GM13977 (cell line): ENCODE measurements at regions not wholly inside any gene's neighbourhood (a gene's known extent, or its start where the extent isn't known, plus 50 kb on each side); places are given as distances from the start of the nearest gene placed in this dataset.

Source experiments
- DNase-seq: peaks from one replicate; pipeline ENCODE4 v3.0.0; 2012; ENCODE audit warnings: low spot score
- in situ Hi-C: fragments of 300-500 bp; cut with MboI; formaldehyde crosslinking; loops from one replicate; pipeline ENCODE4 v1.12.0; 2022; ENCODE audit warnings: low sequenced_read_pairs, low pct_unique_long_range_greater_than_20kb, mixed read lengths, inconsistent platforms; ENCODE audit not compliant: unreplicated experiment
- TF ChIP-seq, protein P1 (sequence below): IDR thresholded peaks from 2 replicates; pipeline ENCODE4 v1.5.1; 2012; ENCODE audit warnings: mild to moderate bottlenecking, control low read depth; ENCODE audit not compliant: insufficient read depth; ENCODE audit errors: extremely low read depth, missing control alignments

DNA sequence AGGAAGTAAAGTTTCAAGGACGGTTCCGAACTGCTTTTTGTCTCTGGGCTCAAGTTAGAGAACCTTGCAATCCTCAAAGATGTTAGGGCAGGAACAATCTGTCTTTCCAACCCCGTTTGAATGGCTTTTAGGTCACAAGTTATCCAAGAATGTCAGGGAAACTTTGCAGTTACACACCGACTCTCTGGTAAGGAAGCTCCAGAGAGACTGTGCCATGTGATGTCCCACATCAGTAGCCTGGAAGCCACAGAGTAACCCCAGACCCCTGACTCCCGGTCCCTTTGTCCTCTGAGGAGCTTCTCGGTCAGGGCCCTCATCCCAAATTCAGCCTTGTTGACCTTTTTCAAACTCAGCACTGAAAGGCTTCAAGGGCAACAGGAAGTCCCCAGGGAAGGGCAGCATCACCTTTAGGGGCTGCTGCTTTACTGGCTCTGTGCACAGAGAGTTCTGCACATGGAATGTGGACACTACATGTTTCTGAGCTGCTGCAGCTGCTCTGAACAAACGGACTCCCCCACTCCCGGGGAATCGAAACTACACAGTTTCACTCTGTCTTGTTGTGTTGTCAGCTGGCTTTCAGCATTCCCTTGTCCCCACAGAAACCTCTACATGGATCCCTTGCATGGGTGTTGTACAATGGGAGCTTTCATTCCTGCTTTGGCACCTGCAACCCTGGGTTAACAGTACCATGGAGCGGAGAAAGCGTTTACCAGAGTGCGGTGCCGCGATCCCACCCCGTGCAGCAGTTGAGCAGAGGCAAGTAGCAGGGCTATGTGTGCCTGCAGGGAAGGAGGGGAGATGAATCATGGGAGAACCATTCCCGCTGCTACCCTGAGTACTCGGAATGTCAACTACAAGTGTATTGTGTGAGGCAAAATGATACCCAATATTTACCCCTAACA, 408.2 kb upstream of the THBS1 start:
- TF ChIP-seq, protein P1, sequence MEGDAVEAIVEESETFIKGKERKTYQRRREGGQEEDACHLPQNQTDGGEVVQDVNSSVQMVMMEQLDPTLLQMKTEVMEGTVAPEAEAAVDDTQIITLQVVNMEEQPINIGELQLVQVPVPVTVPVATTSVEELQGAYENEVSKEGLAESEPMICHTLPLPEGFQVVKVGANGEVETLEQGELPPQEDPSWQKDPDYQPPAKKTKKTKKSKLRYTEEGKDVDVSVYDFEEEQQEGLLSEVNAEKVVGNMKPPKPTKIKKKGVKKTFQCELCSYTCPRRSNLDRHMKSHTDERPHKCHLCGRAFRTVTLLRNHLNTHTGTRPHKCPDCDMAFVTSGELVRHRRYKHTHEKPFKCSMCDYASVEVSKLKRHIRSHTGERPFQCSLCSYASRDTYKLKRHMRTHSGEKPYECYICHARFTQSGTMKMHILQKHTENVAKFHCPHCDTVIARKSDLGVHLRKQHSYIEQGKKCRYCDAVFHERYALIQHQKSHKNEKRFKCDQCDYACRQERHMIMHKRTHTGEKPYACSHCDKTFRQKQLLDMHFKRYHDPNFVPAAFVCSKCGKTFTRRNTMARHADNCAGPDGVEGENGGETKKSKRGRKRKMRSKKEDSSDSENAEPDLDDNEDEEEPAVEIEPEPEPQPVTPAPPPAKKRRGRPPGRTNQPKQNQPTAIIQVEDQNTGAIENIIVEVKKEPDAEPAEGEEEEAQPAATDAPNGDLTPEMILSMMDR: no peak
- DNase-seq: no peak
- in situ Hi-C loops: no loop called here

DNA sequence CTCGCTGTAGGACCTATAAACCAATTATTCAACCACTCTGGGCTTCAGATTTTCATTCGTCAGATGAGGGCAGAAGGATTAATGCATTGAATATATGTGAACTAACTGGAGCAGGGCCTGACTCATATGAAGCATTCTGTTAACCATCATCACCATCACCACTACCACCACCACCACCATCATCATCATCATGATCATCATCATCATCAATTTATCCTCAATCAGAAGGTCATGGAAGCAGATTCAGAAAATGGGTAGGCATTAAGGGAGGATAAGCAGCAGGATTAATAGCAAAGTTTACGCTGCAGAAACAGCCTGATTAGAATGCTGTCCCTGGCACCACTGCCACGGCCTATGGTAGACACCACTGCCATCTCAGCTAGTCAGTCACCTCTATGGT, 407.5 kb upstream of the THBS1 start:
- no peak for DNase-seq
- in situ Hi-C loops: no loop called here
- TF ChIP-seq, protein P1: no peak

DNA sequence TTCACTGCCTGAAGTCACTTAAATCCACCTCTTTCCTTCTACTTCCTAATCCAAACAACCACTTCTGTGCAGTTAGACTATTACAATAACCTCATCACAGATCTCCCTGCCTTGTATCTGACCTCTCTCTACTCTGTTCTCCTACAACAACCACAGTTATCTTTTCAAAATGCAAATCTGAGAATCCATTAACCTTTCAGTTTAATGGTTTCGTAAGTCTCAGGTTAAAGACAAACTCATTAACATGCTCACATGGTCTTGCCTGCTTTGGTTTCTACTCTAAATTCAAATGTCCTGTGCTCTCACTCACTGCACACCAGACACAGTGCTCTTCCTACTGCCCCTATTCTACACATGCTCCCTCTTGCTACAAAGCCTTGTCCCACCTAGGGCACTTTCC, 406.5 kb upstream of the THBS1 start:
- in situ Hi-C loops: no loop called here
- no peak for DNase-seq
- TF ChIP-seq, protein P1: no peak

DNA sequence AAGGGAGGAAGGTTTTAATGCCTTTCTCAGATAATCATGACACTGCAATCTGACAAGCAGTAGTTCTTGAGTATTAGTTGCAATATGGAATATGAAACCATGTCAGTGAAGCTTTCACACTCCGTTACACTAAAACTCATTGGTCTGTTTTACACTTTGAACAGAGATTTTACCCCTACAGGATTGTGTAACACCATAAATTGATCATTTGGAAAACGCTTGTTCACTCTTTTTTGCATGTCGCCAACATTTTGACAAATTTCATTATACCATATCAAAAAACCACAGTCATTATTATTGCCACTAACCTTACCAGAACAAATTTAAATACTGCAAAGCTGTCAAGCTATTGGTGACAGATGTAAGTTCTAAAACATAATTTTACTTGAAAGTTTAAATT, 404.8 kb upstream of the THBS1 start:
- in situ Hi-C loops: no loop called here
- DNase-seq: no peak
- TF ChIP-seq, protein P1: no peak

DNA sequence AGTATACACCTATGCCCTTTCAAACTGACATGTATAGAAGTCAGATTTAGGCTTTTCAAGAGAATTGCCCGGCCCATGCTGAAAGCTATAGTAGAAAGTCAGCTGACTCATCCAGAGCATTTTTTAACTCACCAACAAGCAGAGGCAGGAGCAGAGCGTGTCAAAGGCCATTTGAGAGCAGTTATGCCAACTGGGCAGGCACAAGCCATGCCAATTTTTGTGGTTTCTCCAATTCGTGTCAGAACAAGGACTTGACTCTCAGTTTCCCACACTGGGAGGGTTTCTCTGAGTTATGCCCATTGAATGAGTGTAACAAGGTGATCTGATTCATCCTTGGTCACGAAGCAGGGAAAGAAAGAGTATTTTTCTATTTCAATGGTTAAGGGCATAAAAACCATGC, 403.3 kb upstream of the THBS1 start:
- no peak for DNase-seq
- TF ChIP-seq, protein P1: no peak
- in situ Hi-C loops: no loop called here

DNA sequence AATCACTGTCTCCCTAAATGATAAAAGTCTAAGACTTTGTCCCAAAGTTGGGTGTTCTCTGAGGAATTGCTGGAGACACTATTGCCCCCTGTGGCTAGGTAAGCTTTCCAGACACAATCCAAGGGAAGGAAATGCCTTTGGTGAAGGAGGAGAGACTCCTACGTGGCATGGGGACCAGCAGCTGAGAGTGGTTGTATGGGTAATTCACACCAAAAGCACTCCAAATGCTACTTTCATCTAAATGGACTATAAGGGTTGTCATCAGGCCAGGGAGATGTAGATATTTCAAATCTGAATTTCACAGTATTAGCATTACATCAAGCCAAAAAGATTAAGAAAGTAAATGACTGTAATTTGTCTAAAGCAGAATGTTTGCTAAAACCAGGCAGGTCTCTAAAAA, 400.8 kb upstream of the THBS1 start:
- in situ Hi-C loops: no loop called here
- DNase-seq: no peak
- TF ChIP-seq, protein P1: no peak

DNA sequence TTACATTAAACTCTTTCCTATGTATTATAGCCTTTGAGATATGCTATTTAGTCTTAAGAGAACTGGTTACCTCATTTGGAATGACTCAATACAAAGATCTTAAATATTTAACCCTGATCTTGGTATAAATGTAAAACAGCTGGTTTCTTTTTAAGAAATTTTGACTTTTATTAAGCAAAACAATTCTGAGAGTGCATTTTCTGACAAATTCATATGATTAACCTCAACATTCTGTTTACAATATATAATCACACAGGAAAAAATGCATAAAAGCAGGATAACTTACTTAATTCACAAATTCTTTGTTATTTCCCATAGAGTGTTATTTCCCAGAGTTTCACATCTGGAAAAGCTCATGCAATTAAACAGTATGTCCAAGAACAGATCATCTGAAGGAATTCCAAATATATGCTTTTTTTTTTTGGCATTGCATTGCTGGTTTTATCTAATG, 400.4 kb upstream of the THBS1 start:
- TF ChIP-seq, protein P1: no peak
- no peak for DNase-seq
- in situ Hi-C loops: no loop called here
